Neural progenitor cell (in vitro differentiated cells): ENCODE measurements at regions not wholly inside any gene's neighbourhood (a gene's known extent, or its start where the extent isn't known, plus 50 kb on each side); places are given as distances from the start of the nearest gene placed in this dataset.

ENCODE experiments used
- DNase-seq: peaks from one replicate; pipeline ENCODE4 v3.0.0-alpha.2; 2016; ENCODE audit warnings: low spot score
- H2AFZ ChIP-seq: fragments of 200-600 bp; sonication (generic); replicated peaks from 2 replicates; pipeline ENCODE4 v1.6.1; 2016; ENCODE audit warnings: antibody characterized with exemption
- H3F3A ChIP-seq: fragments of 200-600 bp; sonication (generic); 2 replicates; pipeline ENCODE4 v1.6.1; 2016; ENCODE audit warnings: antibody characterized with exemption, low read depth
- H3K27ac ChIP-seq: fragments of 200-600 bp; sonication (generic); 2 replicates; pipeline ENCODE4 v1.5.1; 2016; ENCODE audit warnings: mild to moderate bottlenecking
- H3K27me3 ChIP-seq: fragments of 200-600 bp; sonication (generic); 2 replicates; pipeline ENCODE4 v1.6.1; 2016; ENCODE audit warnings: mild to moderate bottlenecking, moderate library complexity
- H3K36me3 ChIP-seq: fragments of 200-600 bp; sonication (generic); 2 replicates; pipeline ENCODE4 v1.5.1; 2016
- H3K4me1 ChIP-seq: fragments of 200-600 bp; sonication (generic); 2 replicates; pipeline ENCODE4 v1.6.1; 2016; ENCODE audit warnings: mixed run types
- H3K4me2 ChIP-seq: fragments of 200-600 bp; sonication (generic); 2 replicates; pipeline ENCODE4 v1.6.1; 2016
- H3K4me3 ChIP-seq: fragments of 200-600 bp; sonication (generic); 2 replicates; pipeline ENCODE4 v1.5.1; 2016
- H3K79me2 ChIP-seq: fragments of 200-600 bp; sonication (generic); 2 replicates; pipeline ENCODE4 v1.6.1; 2016; ENCODE audit warnings: low read depth
- H3K9ac ChIP-seq: fragments of 200-600 bp; sonication (generic); 2 replicates; pipeline ENCODE4 v1.6.1; 2016
- H3K9me3 ChIP-seq: fragments of 200-600 bp; sonication (generic); 2 replicates; pipeline ENCODE4 v1.5.1; 2016; ENCODE audit warnings: low read depth
- H4K20me1 ChIP-seq: fragments of 200-600 bp; sonication (generic); 2 replicates; pipeline ENCODE4 v1.6.1; 2016; ENCODE audit warnings: low read depth
- H3K27ac Mint-ChIP-seq: 3 replicates; pipeline ENCODE4 v1.8.0; 2021; ENCODE audit warnings: mixed read lengths
- H3K27me3 Mint-ChIP-seq: 2 replicates; pipeline ENCODE4 v1.8.0; 2022; ENCODE audit warnings: low read depth, mild to moderate bottlenecking, inconsistent platforms, moderate library complexity, mixed read lengths; ENCODE audit not compliant: insufficient read depth
- H3K36me3 Mint-ChIP-seq: 3 replicates; pipeline ENCODE4 v1.8.0; 2021; ENCODE audit warnings: mixed read lengths
- H3K4me1 Mint-ChIP-seq: 3 replicates; pipeline ENCODE4 v1.8.0; 2021; ENCODE audit warnings: mixed read lengths
- H3K4me3 Mint-ChIP-seq: 3 replicates; pipeline ENCODE4 v1.8.0; 2021; ENCODE audit warnings: mild to moderate bottlenecking, moderate library complexity, mixed read lengths
- H3K9me3 Mint-ChIP-seq: 3 replicates; pipeline ENCODE4 v1.8.0; 2020; ENCODE audit warnings: mixed read lengths
- CTCF ChIP-seq: fragments of 200-600 bp; sonication (generic); IDR thresholded peaks from 2 replicates; pipeline ENCODE4 v1.5.1; 2017; ENCODE audit warnings: antibody characterized with exemption, mild to moderate bottlenecking
- EZH2 ChIP-seq: fragments of 200-600 bp; sonication (generic); IDR thresholded peaks from 2 replicates; pipeline ENCODE4 v1.6.1; 2017; ENCODE audit warnings: antibody characterized with exemption, mild to moderate bottlenecking, moderate library complexity
- EZH2phosphoT487 ChIP-seq: fragments of 200-600 bp; sonication (generic); IDR thresholded peaks from 2 replicates; pipeline ENCODE4 v1.6.1; 2017; ENCODE audit warnings: antibody characterized with exemption

GRCh38 chr9:113720495-113720894, 155.6 kb upstream of the ZNF618 start:
- peak overlapping the region; percentile 8 for H3K4me3 Mint-ChIP-seq
- H3K9me3 Mint-ChIP-seq, result peaks cover 8% of the 10 kb centered on the region
- no peaks in the 10 kb centered on the region for H3F3A ChIP-seq
- H3K9ac ChIP-seq, result no peak overlapping the region
- no peaks in the 10 kb centered on the region for H3K36me3 Mint-ChIP-seq
- no peaks in the 10 kb centered on the region for H4K20me1 ChIP-seq
- no peak for DNase-seq
- peaks cover 9% of the 10 kb centered on the region for H3K27me3 Mint-ChIP-seq
- no peaks in the 10 kb centered on the region for H3K36me3 ChIP-seq
- H3K4me2 ChIP-seq, result no peak overlapping the region
- no peaks in the 10 kb centered on the region for H3K4me1 Mint-ChIP-seq
- no peaks in the 10 kb centered on the region for H3K79me2 ChIP-seq
- no peaks in the 10 kb centered on the region for H3K4me1 ChIP-seq
- H3K27me3 ChIP-seq, result no peaks in the 10 kb centered on the region
- no peak overlapping the region for H3K27ac Mint-ChIP-seq
- no peak overlapping the region for H3K27ac ChIP-seq
- no peak overlapping the region for H3K4me3 ChIP-seq
- H2AFZ ChIP-seq, result no peak overlapping the region
- no peak for TF ChIP-seq EZH2
- TF ChIP-seq EZH2phosphoT487, result no peak
- TF ChIP-seq CTCF, result no peak
- H3K9me3 ChIP-seq, result no peaks in the 10 kb centered on the region

- TF ChIP-seq EZH2phosphoT487 (no peak), EZH2 (no peak), CTCF (no peak)
- Histone ChIP-seq H3K27ac (no peak overlapping the region), H3K4me2 (no peak overlapping the region), H3K79me2 (no peaks in the 10 kb centered on the region), H3K4me3 (no peak overlapping the region), H3K4me1 (no peaks in the 10 kb centered on the region), H3K9me3 (no peaks in the 10 kb centered on the region), H3K27me3 (no peaks in the 10 kb centered on the region), H3F3A (no peaks in the 10 kb centered on the region), H4K20me1 (no peaks in the 10 kb centered on the region), H2AFZ (no peak overlapping the region), H3K36me3 (no peaks in the 10 kb centered on the region), H3K9ac (no peak overlapping the region)
- Mint-ChIP-seq H3K27me3 (peaks cover 6% of the 10 kb centered on the region), H3K36me3 (no peaks in the 10 kb centered on the region), H3K27ac (no peak overlapping the region), H3K4me3 (no peak overlapping the region), H3K9me3 (peaks cover 2% of the 10 kb centered on the region), H3K4me1 (no peaks in the 10 kb centered on the region)
- no peak for DNase-seq
Measured at GRCh38 chr9:113721856-113722255, 154.3 kb upstream of the ZNF618 start.

- H2AFZ ChIP-seq, result no peak overlapping the region
- Mint-ChIP-seq H3K4me1 (no peaks in the 10 kb centered on the region), H3K9me3 (peaks cover 8% of the 10 kb centered on the region), H3K4me3 (no peak overlapping the region), H3K27me3 (no peaks in the 10 kb centered on the region), H3K27ac (no peak overlapping the region), H3K36me3 (no peaks in the 10 kb centered on the region)
- H3K27ac ChIP-seq, result no peak overlapping the region
- TF ChIP-seq EZH2 (no peak), CTCF (no peak), EZH2phosphoT487 (no peak)
- H3K4me2 ChIP-seq, result no peak overlapping the region
- no peaks in the 10 kb centered on the region for H4K20me1 ChIP-seq
- no peaks in the 10 kb centered on the region for H3K36me3 ChIP-seq
- no peak overlapping the region for H3K9ac ChIP-seq
- no peaks in the 10 kb centered on the region for H3K9me3 ChIP-seq
- no peak overlapping the region for H3K4me3 ChIP-seq
- no peaks in the 10 kb centered on the region for H3F3A ChIP-seq
- H3K4me1 ChIP-seq, result no peaks in the 10 kb centered on the region
- H3K79me2 ChIP-seq, result no peaks in the 10 kb centered on the region
- no peak for DNase-seq
- H3K27me3 ChIP-seq, result no peaks in the 10 kb centered on the region
Measured at GRCh38 chr9:113724202-113724601, 151.9 kb upstream of the ZNF618 start.

- Histone ChIP-seq H3K27ac (no peak overlapping the region), H3K79me2 (no peaks in the 10 kb centered on the region), H3F3A (no peaks in the 10 kb centered on the region), H3K9me3 (no peaks in the 10 kb centered on the region), H2AFZ (no peak overlapping the region), H3K4me2 (no peak overlapping the region), H3K36me3 (no peaks in the 10 kb centered on the region), H3K27me3 (no peaks in the 10 kb centered on the region), H3K9ac (no peak overlapping the region), H4K20me1 (no peaks in the 10 kb centered on the region), H3K4me1 (no peaks in the 10 kb centered on the region), H3K4me3 (no peak overlapping the region)
- Mint-ChIP-seq H3K27me3 (peaks cover 2% of the 10 kb centered on the region), H3K9me3 (peaks cover 20% of the 10 kb centered on the region), H3K36me3 (no peaks in the 10 kb centered on the region), H3K27ac (no peak overlapping the region), H3K4me1 (no peaks in the 10 kb centered on the region), H3K4me3 (no peak overlapping the region)
- TF ChIP-seq CTCF (no peak), EZH2phosphoT487 (no peak), EZH2 (no peak)
- no peak for DNase-seq
Measured at GRCh38 chr9:113728989-113729388, 147.1 kb upstream of the ZNF618 start.
